Activated CD8-positive, alpha-beta memory T cell treated with anti-CD3 and anti-CD28 coated beads, Interleukin-2, amount 10 ng/mL, durations not matched to agents 7 days and 5 days (primary cell): ENCODE measurements at regions not wholly inside any gene's neighbourhood (a gene's known extent, or its start where the extent isn't known, plus 50 kb on each side); places are given as distances from the start of the nearest gene placed in this dataset.

Source experiments
- ATAC-seq: fragments of 150-1000 bp; cut with Tn5 transposase; one replicate; pipeline ENCODE4 v1.10.0; 2021; ENCODE audit warnings: moderate library complexity
- CTCF ChIA-PET: fragments of 350-600 bp; sonication (Branson Sonifier 250); formaldehyde crosslinking; loops from one replicate; lab custom pipeline; 2021; ENCODE audit warnings: antibody characterized with exemption; lab: Charles Lee
- DNase-seq: peaks from one replicate; pipeline ENCODE4 v3.0.0-alpha.2; 2020
- H3K27ac Mint-ChIP-seq: one replicate; pipeline ENCODE4 v1.8.0; 2021; ENCODE audit warnings: mild to moderate bottlenecking, mixed read lengths
- H3K27me3 Mint-ChIP-seq: one replicate; pipeline ENCODE4 v1.8.0; 2021; ENCODE audit warnings: mixed read lengths
- H3K36me3 Mint-ChIP-seq: one replicate; pipeline ENCODE4 v1.8.0; 2021; ENCODE audit warnings: mild to moderate bottlenecking, mixed read lengths
- H3K4me1 Mint-ChIP-seq: one replicate; pipeline ENCODE4 v1.8.0; 2021; ENCODE audit warnings: mixed read lengths
- H3K4me3 Mint-ChIP-seq: one replicate; pipeline ENCODE4 v1.8.0; 2021; ENCODE audit warnings: mild to moderate bottlenecking, moderate library complexity, mixed read lengths
- H3K9me3 Mint-ChIP-seq: one replicate; pipeline ENCODE4 v1.8.0; 2022; ENCODE audit warnings: low read depth, mixed read lengths

GRCh38 chr7:4616116-4616515 lies 66.0 kb upstream of the FOXK1 start:
- Mint-ChIP-seq H3K27me3 (no peaks in the 10 kb centered on the region), H3K27ac (no peak overlapping the region), H3K9me3 (no peaks in the 10 kb centered on the region), H3K36me3 (no peaks in the 10 kb centered on the region), H3K4me3 (no peak overlapping the region), H3K4me1 (peaks cover 8% of the 10 kb centered on the region)
- CTCF ChIA-PET = no interaction called here
- DNase-seq (no peak), ATAC-seq (no peak)

DNA sequence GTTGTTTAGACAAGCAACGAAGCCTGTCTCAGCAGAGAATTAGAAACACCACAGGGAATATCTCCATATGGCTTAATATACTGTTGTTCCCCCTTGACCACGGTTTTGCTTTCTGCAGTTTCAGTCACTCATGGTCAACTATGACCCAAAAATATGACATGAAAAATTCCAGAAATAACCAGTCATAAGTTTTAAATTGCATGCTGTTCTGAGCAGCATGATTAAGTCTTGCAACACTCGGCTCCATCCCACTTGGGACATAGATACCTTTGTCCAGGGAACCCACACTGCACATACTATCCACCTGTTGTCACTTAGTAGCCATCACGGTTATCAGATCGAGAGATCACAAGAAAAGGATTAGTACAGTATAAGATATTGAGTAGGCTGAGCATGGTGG lies 60.7 kb upstream of the FOXK1 start:
- Mint-ChIP-seq H3K4me3 (no peak overlapping the region), H3K9me3 (peaks cover 2% of the 10 kb centered on the region), H3K4me1 (no peaks in the 10 kb centered on the region), H3K27ac (no peak overlapping the region), H3K36me3 (peaks cover 1% of the 10 kb centered on the region), H3K27me3 (no peaks in the 10 kb centered on the region)
- DNase-seq = no peak
- no peak for ATAC-seq
- CTCF ChIA-PET = no interaction called here

- Mint-ChIP-seq H3K4me1 (no peaks in the 10 kb centered on the region), H3K36me3 (peaks cover 1% of the 10 kb centered on the region), H3K27me3 (no peaks in the 10 kb centered on the region), H3K27ac (no peak overlapping the region), H3K9me3 (peaks cover 2% of the 10 kb centered on the region), H3K4me3 (no peak overlapping the region)
- DNase-seq (no peak), ATAC-seq (no peak)
- CTCF ChIA-PET = no interaction called here
Measured at GRCh38 chr7:4626318-4626845, 55.7 kb upstream of the FOXK1 start.

DNA sequence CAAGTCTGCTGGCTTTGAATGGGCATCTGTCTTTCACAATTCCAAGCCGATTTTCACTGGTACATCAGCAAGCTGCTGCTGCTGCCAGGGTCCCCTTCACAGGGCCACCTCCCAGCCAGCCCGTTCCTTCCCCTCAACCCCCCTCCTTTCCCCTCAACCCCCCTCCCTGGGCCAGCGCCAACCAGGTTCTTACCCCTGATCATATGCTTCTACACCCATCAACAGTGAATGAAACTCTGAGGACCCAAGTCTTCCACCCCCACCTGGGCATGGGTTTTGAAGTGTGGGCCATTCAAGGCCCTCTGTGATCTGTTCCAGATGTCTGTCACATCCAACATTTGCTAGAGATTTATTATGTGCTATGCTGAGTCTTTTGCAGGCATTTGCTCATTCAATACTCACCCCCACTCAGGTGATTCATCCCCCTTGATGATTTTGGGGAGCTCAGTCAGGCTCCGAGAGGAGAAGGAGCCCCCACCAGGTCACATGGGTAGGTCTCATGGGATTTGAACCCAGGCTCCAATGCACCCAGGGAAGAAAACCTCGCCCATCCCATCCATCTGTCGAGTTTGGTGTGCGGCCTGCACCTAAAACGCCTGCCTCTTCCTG lies 52.7 kb upstream of the FOXK1 start:
- Mint-ChIP-seq H3K27ac (no peak overlapping the region), H3K27me3 (peaks cover 5% of the 10 kb centered on the region), H3K9me3 (no peaks in the 10 kb centered on the region), H3K36me3 (no peaks in the 10 kb centered on the region), H3K4me1 (no peaks in the 10 kb centered on the region), H3K4me3 (no peak overlapping the region)
- ATAC-seq (no peak), DNase-seq (no peak)
- CTCF ChIA-PET = no interaction called here

GRCh38 chr7:4631380-4632179 lies 50.5 kb upstream of the FOXK1 start:
- Mint-ChIP-seq H3K9me3 (no peaks in the 10 kb centered on the region), H3K36me3 (no peaks in the 10 kb centered on the region), H3K27ac (no peak overlapping the region), H3K4me1 (no peaks in the 10 kb centered on the region), H3K4me3 (no peak overlapping the region), H3K27me3 (peaks cover 5% of the 10 kb centered on the region)
- no peak for ATAC-seq
- no peak for DNase-seq
- CTCF ChIA-PET = interaction anchor here (1.3 to 2.1 kb wide), 2 partner anchors 10 to 16 kb away, joined by 3 to 6 read pairs; no protein-coding TSS in a partner anchor
